ENCODE measurements at regions not wholly inside any gene's neighbourhood (a gene's known extent, or its start where the extent isn't known, plus 50 kb on each side); places are given as distances from the start of the nearest gene placed in this dataset.

- TF ChIP-seq ZNF70 (CRISPR knock-in tag; IDR thresholded peaks at IDR 0.05) (no peak), TOX (CRISPR knock-in tag; IDR thresholded peaks at IDR 0.05; ENCODE audit: borderline replicate concordance) (no peak), ZNF565 (CRISPR knock-in tag; conservative IDR thresholded peaks at IDR 0.05; ENCODE audit: low read depth) (no peak), GLIS3 (CRISPR knock-in tag; IDR thresholded peaks at IDR 0.05) (no peak), TCF4 (CRISPR knock-in tag; IDR thresholded peaks at IDR 0.05; ENCODE audit: borderline replicate concordance) (no peak), RARB (CRISPR knock-in tag; IDR thresholded peaks at IDR 0.05) (no peak), PPARA (CRISPR knock-in tag; IDR thresholded peaks at IDR 0.05; ENCODE audit: borderline replicate concordance) (no peak), CSDC2 (CRISPR knock-in tag; IDR thresholded peaks at IDR 0.05) (no peak), ZFP3 (CRISPR knock-in tag; IDR thresholded peaks at IDR 0.05) (no peak)
- no peak for ATAC-seq
These were observed 61.9 kb downstream of the MRPL32 start for GRCh38 chr7:42994096-42994495.

DNA sequence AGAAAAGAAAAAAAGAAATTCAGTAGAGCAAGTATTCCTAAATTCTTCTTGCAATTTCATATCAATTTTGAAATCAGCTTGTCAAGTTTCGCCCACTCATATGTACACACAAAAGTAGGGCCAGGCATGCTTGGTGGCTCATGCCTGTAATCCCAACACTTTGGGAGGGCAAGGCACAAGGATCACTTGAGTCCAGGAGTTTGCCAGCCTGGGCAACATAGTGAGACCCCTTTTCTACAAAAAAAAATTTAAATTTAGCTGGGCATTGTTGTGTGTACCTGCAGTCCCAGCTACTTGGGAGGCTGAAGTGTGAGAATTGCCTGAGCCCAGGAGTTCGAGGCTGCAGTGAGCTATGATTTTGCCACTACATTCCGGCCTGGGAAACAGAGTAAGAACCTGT, 65.4 kb downstream of the MRPL32 start:
- no peak for ATAC-seq
- no peak for TF ChIP-seq OSR1 (CRISPR knock-in tag; IDR thresholded peaks at IDR 0.05)
- TF ChIP-seq ARNTL (CRISPR knock-in tag; IDR thresholded peaks at IDR 0.05; ENCODE audit: borderline replicate concordance, low read depth) = no peak
- TF ChIP-seq ZC3H10 (CRISPR knock-in tag; IDR thresholded peaks at IDR 0.05) = no peak
- no peak for TF ChIP-seq ZNF8 (CRISPR knock-in tag; IDR thresholded peaks at IDR 0.05)
- TF ChIP-seq ZFP3 (CRISPR knock-in tag; IDR thresholded peaks at IDR 0.05) = no peak
- no peak for TF ChIP-seq CSDC2 (CRISPR knock-in tag; IDR thresholded peaks at IDR 0.05)
- TF ChIP-seq, protein P1, sequence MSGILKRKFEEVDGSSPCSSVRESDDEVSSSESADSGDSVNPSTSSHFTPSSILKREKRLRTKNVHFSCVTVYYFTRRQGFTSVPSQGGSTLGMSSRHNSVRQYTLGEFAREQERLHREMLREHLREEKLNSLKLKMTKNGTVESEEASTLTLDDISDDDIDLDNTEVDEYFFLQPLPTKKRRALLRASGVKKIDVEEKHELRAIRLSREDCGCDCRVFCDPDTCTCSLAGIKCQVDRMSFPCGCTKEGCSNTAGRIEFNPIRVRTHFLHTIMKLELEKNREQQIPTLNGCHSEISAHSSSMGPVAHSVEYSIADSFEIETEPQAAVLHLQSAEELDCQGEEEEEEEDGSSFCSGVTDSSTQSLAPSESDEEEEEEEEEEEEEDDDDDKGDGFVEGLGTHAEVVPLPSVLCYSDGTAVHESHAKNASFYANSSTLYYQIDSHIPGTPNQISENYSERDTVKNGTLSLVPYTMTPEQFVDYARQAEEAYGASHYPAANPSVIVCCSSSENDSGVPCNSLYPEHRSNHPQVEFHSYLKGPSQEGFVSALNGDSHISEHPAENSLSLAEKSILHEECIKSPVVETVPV (CRISPR knock-in tag; IDR thresholded peaks at IDR 0.05) = no peak
- TF ChIP-seq TSHZ2 (CRISPR knock-in tag; IDR thresholded peaks at IDR 0.05) = no peak
- TF ChIP-seq GLIS3 (CRISPR knock-in tag; IDR thresholded peaks at IDR 0.05) = no peak
- TF ChIP-seq BACH2 (CRISPR knock-in tag; IDR thresholded peaks at IDR 0.05; ENCODE audit: borderline replicate concordance) = no peak
- no peak for TF ChIP-seq TCF4 (CRISPR knock-in tag; IDR thresholded peaks at IDR 0.05; ENCODE audit: borderline replicate concordance)
- no peak for TF ChIP-seq ISL1 (CRISPR knock-in tag; IDR thresholded peaks at IDR 0.05)
- no peak for TF ChIP-seq POU6F1 (CRISPR knock-in tag; IDR thresholded peaks at IDR 0.05; ENCODE audit: borderline replicate concordance, low read depth)
- no peak for TF ChIP-seq ZFP30 (CRISPR knock-in tag; IDR thresholded peaks at IDR 0.05)
- no peak for TF ChIP-seq ESRRG (CRISPR knock-in tag; IDR thresholded peaks at IDR 0.05)
- no peak for TF ChIP-seq ZNF70 (CRISPR knock-in tag; IDR thresholded peaks at IDR 0.05)

DNA sequence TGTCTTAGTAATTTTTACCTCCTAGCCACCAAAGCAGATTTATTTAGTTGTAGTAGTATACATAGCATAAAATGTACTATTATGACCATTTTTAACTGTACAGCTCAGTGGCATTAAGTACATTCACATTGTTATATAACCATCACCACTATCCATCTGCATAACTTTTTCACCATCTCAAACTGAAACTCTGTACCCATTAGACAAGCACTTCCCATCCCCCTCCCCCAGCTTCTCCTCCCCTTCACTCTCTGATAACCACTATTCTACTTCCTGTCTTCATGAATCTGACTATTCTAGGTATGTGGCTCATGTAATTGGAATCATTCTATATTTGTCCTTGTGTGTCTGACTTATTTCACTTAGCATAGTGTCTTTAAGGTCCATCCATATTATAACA, 71.9 kb downstream of the MRPL32 start:
- ATAC-seq = no peak
- no peak for TF ChIP-seq ZC3H10 (CRISPR knock-in tag; IDR thresholded peaks at IDR 0.05)
- no peak for TF ChIP-seq CSDC2 (CRISPR knock-in tag; IDR thresholded peaks at IDR 0.05)
- TF ChIP-seq, protein P2, sequence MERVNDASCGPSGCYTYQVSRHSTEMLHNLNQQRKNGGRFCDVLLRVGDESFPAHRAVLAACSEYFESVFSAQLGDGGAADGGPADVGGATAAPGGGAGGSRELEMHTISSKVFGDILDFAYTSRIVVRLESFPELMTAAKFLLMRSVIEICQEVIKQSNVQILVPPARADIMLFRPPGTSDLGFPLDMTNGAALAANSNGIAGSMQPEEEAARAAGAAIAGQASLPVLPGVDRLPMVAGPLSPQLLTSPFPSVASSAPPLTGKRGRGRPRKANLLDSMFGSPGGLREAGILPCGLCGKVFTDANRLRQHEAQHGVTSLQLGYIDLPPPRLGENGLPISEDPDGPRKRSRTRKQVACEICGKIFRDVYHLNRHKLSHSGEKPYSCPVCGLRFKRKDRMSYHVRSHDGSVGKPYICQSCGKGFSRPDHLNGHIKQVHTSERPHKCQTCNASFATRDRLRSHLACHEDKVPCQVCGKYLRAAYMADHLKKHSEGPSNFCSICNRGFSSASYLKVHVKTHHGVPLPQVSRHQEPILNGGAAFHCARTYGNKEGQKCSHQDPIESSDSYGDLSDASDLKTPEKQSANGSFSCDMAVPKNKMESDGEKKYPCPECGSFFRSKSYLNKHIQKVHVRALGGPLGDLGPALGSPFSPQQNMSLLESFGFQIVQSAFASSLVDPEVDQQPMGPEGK (CRISPR knock-in tag; IDR thresholded peaks at IDR 0.05; ENCODE audit: borderline replicate concordance) = no peak
- TF ChIP-seq, protein P1 (CRISPR knock-in tag; IDR thresholded peaks at IDR 0.05) = no peak
- no peak for TF ChIP-seq OSR1 (CRISPR knock-in tag; IDR thresholded peaks at IDR 0.05)
- no peak for TF ChIP-seq RARB (CRISPR knock-in tag; IDR thresholded peaks at IDR 0.05)
- no peak for TF ChIP-seq ZFP3 (CRISPR knock-in tag; IDR thresholded peaks at IDR 0.05)
- TF ChIP-seq, protein P3, sequence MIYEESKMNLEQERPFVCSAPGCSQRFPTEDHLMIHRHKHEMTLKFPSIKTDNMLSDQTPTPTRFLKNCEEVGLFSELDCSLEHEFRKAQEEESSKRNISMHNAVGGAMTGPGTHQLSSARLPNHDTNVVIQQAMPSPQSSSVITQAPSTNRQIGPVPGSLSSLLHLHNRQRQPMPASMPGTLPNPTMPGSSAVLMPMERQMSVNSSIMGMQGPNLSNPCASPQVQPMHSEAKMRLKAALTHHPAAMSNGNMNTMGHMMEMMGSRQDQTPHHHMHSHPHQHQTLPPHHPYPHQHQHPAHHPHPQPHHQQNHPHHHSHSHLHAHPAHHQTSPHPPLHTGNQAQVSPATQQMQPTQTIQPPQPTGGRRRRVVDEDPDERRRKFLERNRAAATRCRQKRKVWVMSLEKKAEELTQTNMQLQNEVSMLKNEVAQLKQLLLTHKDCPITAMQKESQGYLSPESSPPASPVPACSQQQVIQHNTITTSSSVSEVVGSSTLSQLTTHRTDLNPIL (CRISPR knock-in tag; IDR thresholded peaks at IDR 0.05; ENCODE audit: low read depth) = no peak
- TF ChIP-seq ISL1 (CRISPR knock-in tag; IDR thresholded peaks at IDR 0.05) = no peak
- TF ChIP-seq PPARA (CRISPR knock-in tag; IDR thresholded peaks at IDR 0.05; ENCODE audit: borderline replicate concordance) = no peak
- no peak for TF ChIP-seq ZNF565 (CRISPR knock-in tag; conservative IDR thresholded peaks at IDR 0.05; ENCODE audit: low read depth)
